PC-3 (cell line): ENCODE measurements at regions not wholly inside any gene's neighbourhood (a gene's known extent, or its start where the extent isn't known, plus 50 kb on each side); places are given as distances from the start of the nearest gene placed in this dataset.

Source experiments
- ATAC-seq: fragments of 200-7000 bp; cut with Tn5 transposase; 2 replicates; pipeline ENCODE4 v1.9.1; 2020; ENCODE audit warnings: mild to moderate bottlenecking, moderate library complexity
- BruUV-seq: library from RNA; stranded (reverse); fragments of 400-500 nt; replicated peaks from 2 replicates; lab custom pipeline; 2021; lab: Mats Ljungman, UMichigan
- CTCF ChIA-PET: fragments of 300-600 bp; sonication (Branson Sonifier 250); formaldehyde crosslinking; loops from one replicate; lab custom pipeline; 2022; ENCODE audit warnings: antibody characterized with exemption; lab: Charles Lee
- POLR2A ChIA-PET: fragments of 300-600 bp; sonication (Branson Sonifier 250); formaldehyde crosslinking; loops from one replicate; lab custom pipeline; 2022; ENCODE audit warnings: antibody characterized with exemption; ENCODE audit not compliant: unreplicated experiment; lab: Charles Lee
- DNase-seq: peaks from one replicate; pipeline ENCODE4 v3.0.0-alpha.2; 2015
- H2AFZ ChIP-seq: fragments of 300-600 bp; sonication (generic); 2 replicates; pipeline ENCODE4 v1.6.0; 2016; ENCODE audit warnings: antibody characterized with exemption, low read length
- H3F3A ChIP-seq: fragments of 300-600 bp; sonication (generic); one replicate; pipeline ENCODE4 v1.6.0; 2017; ENCODE audit warnings: antibody characterized with exemption, low read length, control low read depth, mild to moderate bottlenecking; ENCODE audit not compliant: unreplicated experiment
- H3K27ac ChIP-seq: fragments of 300-600 bp; sonication (generic); 2 replicates; pipeline ENCODE4 v1.5.1; 2016; ENCODE audit warnings: mild to moderate bottlenecking, low read length
- H3K27me3 ChIP-seq: fragments of 300-600 bp; sonication (generic); 2 replicates; pipeline ENCODE4 v1.6.1; 2016; ENCODE audit warnings: low read length, mixed read lengths
- H3K36me3 ChIP-seq: fragments of 300-600 bp; sonication (generic); 2 replicates; pipeline ENCODE4 v1.6.1; 2016; ENCODE audit warnings: low read depth, mixed run types, low read length, mixed read lengths
- H3K4me1 ChIP-seq: fragments of 300-600 bp; sonication (generic); 2 replicates; pipeline ENCODE4 v1.5.1; 2016; ENCODE audit warnings: low read length; ENCODE audit not compliant: insufficient read depth
- H3K4me2 ChIP-seq: fragments of 300-600 bp; sonication (generic); 2 replicates; pipeline ENCODE4 v1.6.0; 2016; ENCODE audit warnings: low read length
- H3K4me3 ChIP-seq: fragments of 300-600 bp; sonication (generic); 2 replicates; pipeline ENCODE4 v1.5.1; 2016; ENCODE audit warnings: mild to moderate bottlenecking, low read length, mixed read lengths
- H3K79me2 ChIP-seq: fragments of 300-600 bp; sonication (generic); 2 replicates; pipeline ENCODE4 v1.6.1; 2017; ENCODE audit warnings: low read length, mixed read lengths
- H3K9ac ChIP-seq: fragments of 300-600 bp; sonication (generic); 2 replicates; pipeline ENCODE4 v1.6.0; 2016; ENCODE audit warnings: mild to moderate bottlenecking, low read length
- H3K9me2 ChIP-seq: fragments of 300-600 bp; sonication (generic); replicated peaks from 2 replicates; pipeline ENCODE4 v1.6.1; 2016; ENCODE audit warnings: mixed run types, low read length, mixed read lengths
- H3K9me3 ChIP-seq: fragments of 300-600 bp; sonication (generic); 2 replicates; pipeline ENCODE4 v1.6.1; 2016; ENCODE audit warnings: low read length, mixed read lengths
- H4K20me1 ChIP-seq: fragments of 300-600 bp; sonication (generic); 2 replicates; pipeline ENCODE4 v1.6.1; 2016; ENCODE audit warnings: low read length, mixed read lengths
- CTCF ChIP-seq: fragments of 300-600 bp; sonication (generic); conservative IDR thresholded peaks from 2 replicates; pipeline ENCODE4 v1.5.1; 2017; ENCODE audit warnings: antibody characterized with exemption, low read depth, mild to moderate bottlenecking, low read length
- EZH2 ChIP-seq: fragments of 300-600 bp; sonication (generic); IDR thresholded peaks from one replicate; pipeline ENCODE4 v1.6.1; 2017; ENCODE audit warnings: antibody characterized with exemption, mild to moderate bottlenecking, low read length; ENCODE audit not compliant: unreplicated experiment
- EZH2phosphoT487 ChIP-seq: fragments of 300-600 bp; sonication (generic); IDR thresholded peaks from 2 replicates; pipeline ENCODE4 v1.6.1; 2018; ENCODE audit warnings: mild to moderate bottlenecking, antibody characterized with exemption, low read length, borderline replicate concordance
- intact Hi-C: fragments of 100-400 bp; cut with micrococcal nuclease; formaldehyde crosslinking; loops from 2 replicates; pipeline ENCODE4 v1.9.0; 2023

- ChIA-PET POLR2A (interaction anchor here (0.7 kb wide), 1 partner anchor 78 kb away, joined by 5 read pairs; no protein-coding TSS in a partner anchor), CTCF (no interaction called here)
- Histone ChIP-seq H3K9me3 (no peaks in the 10 kb centered on the region), H3K27ac (no peak overlapping the region), H3K4me1 (no peaks in the 10 kb centered on the region), H3K4me3 (no peak overlapping the region), H4K20me1 (no peaks in the 10 kb centered on the region), H3K79me2 (no peaks in the 10 kb centered on the region), H3F3A (no peaks in the 10 kb centered on the region), H3K9ac (no peak overlapping the region), H3K27me3 (peaks cover 2% of the 10 kb centered on the region; the same call in 1 of the 2 replicates), H2AFZ (no peak overlapping the region), H3K4me2 (no peak overlapping the region), H3K36me3 (no peaks in the 10 kb centered on the region), H3K9me2 (no peaks in the 10 kb centered on the region)
- BruUV-seq = no TSS peak
- ATAC-seq (no peak), DNase-seq (no peak)
- intact Hi-C loops = no loop called here
- TF ChIP-seq CTCF (no peak), EZH2phosphoT487 (no peak), EZH2 (no peak)
Observed at GRCh38 chr4:169915545-169915944, 110.7 kb downstream of the MFAP3L start.

GRCh38 chr4:169914866-169915265 lies 111.3 kb downstream of the MFAP3L start:
- TF ChIP-seq CTCF = no peak
- no peak for TF ChIP-seq EZH2phosphoT487
- no peak for TF ChIP-seq EZH2
- BruUV-seq = no TSS peak
- ATAC-seq (no peak), DNase-seq (no peak)
- Histone ChIP-seq H3K9ac (no peak overlapping the region), H4K20me1 (no peaks in the 10 kb centered on the region), H3K4me1 (no peaks in the 10 kb centered on the region), H3K27ac (no peak overlapping the region), H3K79me2 (no peaks in the 10 kb centered on the region), H3K9me3 (no peaks in the 10 kb centered on the region), H3F3A (no peaks in the 10 kb centered on the region), H3K27me3 (no peaks in the 10 kb centered on the region), H3K36me3 (no peaks in the 10 kb centered on the region), H3K4me2 (no peak overlapping the region), H2AFZ (no peak overlapping the region), H3K9me2 (no peaks in the 10 kb centered on the region), H3K4me3 (no peak overlapping the region)
- ChIA-PET POLR2A (interaction anchor here (0.7 kb wide), 1 partner anchor 78 kb away, joined by 5 read pairs; no protein-coding TSS in a partner anchor), CTCF (no interaction called here)
- intact Hi-C loops = no loop called here

GRCh38 chr4:169912996-169913395 lies 113.2 kb downstream of the MFAP3L start:
- no peak overlapping the region for H3K4me2 ChIP-seq
- ATAC-seq (no peak), DNase-seq (no peak)
- no peaks in the 10 kb centered on the region for H3K4me1 ChIP-seq
- no peaks in the 10 kb centered on the region for H4K20me1 ChIP-seq
- H3K79me2 ChIP-seq = no peaks in the 10 kb centered on the region
- no TSS peak for BruUV-seq
- TF ChIP-seq CTCF (no peak), EZH2phosphoT487 (no peak), EZH2 (no peak)
- H3K27me3 ChIP-seq = no peaks in the 10 kb centered on the region
- H3K9me2 ChIP-seq = no peaks in the 10 kb centered on the region
- CTCF ChIA-PET = no interaction called here
- H3K9ac ChIP-seq = no peak overlapping the region
- H3K27ac ChIP-seq = no peak overlapping the region
- H3K9me3 ChIP-seq = no peaks in the 10 kb centered on the region
- intact Hi-C loops = no loop called here
- POLR2A ChIA-PET = no interaction called here
- no peak overlapping the region for H2AFZ ChIP-seq
- H3F3A ChIP-seq = no peaks in the 10 kb centered on the region
- no peak overlapping the region for H3K4me3 ChIP-seq
- H3K36me3 ChIP-seq = no peaks in the 10 kb centered on the region
